ENCODE measurements at regions not wholly inside any gene's neighbourhood (a gene's known extent, or its start where the extent isn't known, plus 50 kb on each side); places are given as distances from the start of the nearest gene placed in this dataset.

DNA sequence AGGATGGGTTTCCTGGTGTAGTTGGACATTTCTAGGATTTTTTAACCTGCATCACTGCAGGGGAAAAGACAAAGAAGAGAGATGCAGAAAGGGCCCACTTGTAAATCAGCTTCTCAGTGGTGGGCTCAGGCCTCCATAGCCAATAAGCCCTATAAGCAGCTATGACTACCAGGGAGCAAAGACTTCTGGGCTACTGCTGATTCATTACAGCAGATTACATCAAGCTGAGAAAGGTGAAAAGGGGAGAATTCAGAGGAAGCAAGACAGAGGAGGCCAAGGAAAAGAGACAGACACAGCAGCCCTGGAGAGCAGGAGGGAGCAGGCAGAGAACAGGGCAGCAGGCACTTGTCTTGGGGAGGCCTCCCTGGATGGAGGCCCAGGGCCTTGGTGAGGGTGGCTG, 95.2 kb downstream of the KCNA5 start:
- Histone ChIP-seq H3K9ac (replicated peaks; ENCODE audit: extremely low read depth, insufficient read depth, low read length) (no peak overlapping the region), H3K4me2 (ENCODE audit: insufficient read depth, low read length) (no peak overlapping the region), H3K27me3 (ENCODE audit: control insufficient read depth in 2 of 2, insufficient read depth in 2 of 2, low read length in 2 of 2) (no peaks in the 10 kb centered on the region), H3K4me1 (ENCODE audit: control insufficient read depth, extremely low read depth, insufficient read depth, low read length) (no peaks in the 10 kb centered on the region), H3K79me2 (ENCODE audit: control insufficient read depth, insufficient read depth, low read length) (no peaks in the 10 kb centered on the region), H3K9me1 (replicated peaks; ENCODE audit: control insufficient read depth, extremely low read depth, insufficient read depth, low read length) (no peaks in the 10 kb centered on the region), H4K20me1 (replicated peaks; ENCODE audit: control insufficient read depth, extremely low read depth, insufficient read depth, low read length) (no peaks in the 10 kb centered on the region), H2AFZ (ENCODE audit: low read depth, low read length) (no peak overlapping the region), H3K4me3 (replicated peaks in 1 of 3; ENCODE audit: insufficient read depth in 1 of 3, low read depth in 1 of 3, low read length in 3 of 3) (no peak overlapping the region), H3K36me3 (ENCODE audit: control insufficient read depth in 2 of 2, extremely low read depth in 1 of 2, insufficient read depth in 2 of 2, low read length in 2 of 2) (no peaks in the 10 kb centered on the region), H3K9me3 (replicated peaks; ENCODE audit: control insufficient read depth, insufficient read depth, low read length) (no peaks in the 10 kb centered on the region), H3K27ac (ENCODE audit: insufficient read depth, low read depth, low read length) (no peak overlapping the region)
- BruUV-seq (replicated peaks), result no TSS peak
- dilution Hi-C loops (cut with MboI; ENCODE audit: extremely low pct_ligation_motif_present, low sequenced_read_pairs), result no loop called here
- intact Hi-C loops (cut with micrococcal nuclease), result no loop called here
- DNase-seq (ENCODE audit: low read depth, low spot score), result no peak
- POLR2A ChIA-PET, result no interaction called here
- no peak for TF ChIP-seq GATA2 (IDR thresholded peaks at IDR 0.05; ENCODE audit: insufficient read depth, insufficient read length, low read depth, low read length)
- no peak for TF ChIP-seq JUN (IDR thresholded peaks at IDR 0.05; ENCODE audit: borderline replicate concordance, insufficient read depth, insufficient read length, low read depth)
- no peak for TF ChIP-seq CTCF (IDR thresholded peaks at IDR 0.05; ENCODE audit: extremely low read depth in 1 of 2, insufficient read depth in 1 of 2, low read depth in 1 of 2, low read length in 2 of 2)
- TF ChIP-seq POLR2AphosphoS5 (IDR thresholded peaks at IDR 0.05; ENCODE audit: insufficient read depth, low read depth, low read length), result no peak
- TF ChIP-seq, protein P1, sequence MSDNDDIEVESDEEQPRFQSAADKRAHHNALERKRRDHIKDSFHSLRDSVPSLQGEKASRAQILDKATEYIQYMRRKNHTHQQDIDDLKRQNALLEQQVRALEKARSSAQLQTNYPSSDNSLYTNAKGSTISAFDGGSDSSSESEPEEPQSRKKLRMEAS (IDR thresholded peaks at IDR 0.05; ENCODE audit: insufficient read depth, insufficient read length), result no peak
- TF ChIP-seq MYC (IDR thresholded peaks at IDR 0.05; ENCODE audit: low read depth, low read length), result no peak
- TF ChIP-seq EZH2 (IDR thresholded peaks at IDR 0.05; ENCODE audit: borderline replicate concordance, low read depth, low read length, severe bottlenecking), result no peak
- CTCF ChIA-PET, result no interaction called here
- no peak for FAIRE-seq

Measured in endothelial cell of umbilical vein (primary cell).